MCF 10A (cell line): ENCODE measurements at regions not wholly inside any gene's neighbourhood (a gene's known extent, or its start where the extent isn't known, plus 50 kb on each side); places are given as distances from the start of the nearest gene placed in this dataset.

Experiments used
- BruUV-seq: library from RNA; stranded (reverse); fragments of 400-500 nt; replicated peaks from 2 replicates; lab custom pipeline; 2021; lab: Mats Ljungman, UMichigan
- CTCF ChIA-PET: fragments of 300-600 bp; sonication (Branson Sonifier 250); formaldehyde crosslinking; extraction: SDS; loops from one replicate; lab custom pipeline; 2021; ENCODE audit warnings: antibody characterized with exemption, inconsistent platforms; lab: Yijun Ruan, JAX
- POLR2A ChIA-PET: fragments of 300-600, 350-650 bp; sonication (Branson Sonifier 250); formaldehyde crosslinking; extraction: SDS; loops from one replicate; lab custom pipeline; 2020; ENCODE audit warnings: antibody characterized with exemption, inconsistent platforms; lab: Yijun Ruan, JAX
- DNase-seq: peaks from one replicate; pipeline ENCODE4 v3.0.0-alpha.2; 2018; ENCODE audit not compliant: unreplicated experiment
- H3K27ac Mint-ChIP-seq: one replicate; pipeline ENCODE4 v1.8.0; 2022; ENCODE audit warnings: mild to moderate bottlenecking, low read depth, mixed read lengths; ENCODE audit not compliant: unreplicated experiment
- H3K27me3 Mint-ChIP-seq: one replicate; pipeline ENCODE4 v1.8.0; 2022; ENCODE audit warnings: mixed read lengths; ENCODE audit not compliant: insufficient read depth, unreplicated experiment
- H3K36me3 Mint-ChIP-seq: one replicate; pipeline ENCODE4 v1.8.0; 2022; ENCODE audit warnings: mild to moderate bottlenecking, moderate library complexity, mixed read lengths; ENCODE audit not compliant: insufficient read depth, unreplicated experiment
- H3K4me1 Mint-ChIP-seq: one replicate; pipeline ENCODE4 v1.8.0; 2022; ENCODE audit warnings: mixed read lengths; ENCODE audit not compliant: insufficient read depth, unreplicated experiment
- H3K4me3 Mint-ChIP-seq: one replicate; pipeline ENCODE4 v1.8.0; 2022; ENCODE audit warnings: mild to moderate bottlenecking, moderate library complexity, mixed read lengths; ENCODE audit not compliant: unreplicated experiment
- H3K9me3 Mint-ChIP-seq: one replicate; pipeline ENCODE4 v1.8.0; 2022; ENCODE audit warnings: mixed read lengths; ENCODE audit not compliant: unreplicated experiment
- CTCF ChIP-seq: fragments of 200-600 bp; IDR thresholded peaks from one replicate; pipeline ENCODE4 v1.8.0; 2022; ENCODE audit warnings: antibody characterized with exemption, mild to moderate bottlenecking; ENCODE audit not compliant: unreplicated experiment
- intact Hi-C: fragments of 100-400 bp; cut with micrococcal nuclease; formaldehyde crosslinking; loops from 2 replicates; pipeline ENCODE4 v1.14.1; 2022

DNA sequence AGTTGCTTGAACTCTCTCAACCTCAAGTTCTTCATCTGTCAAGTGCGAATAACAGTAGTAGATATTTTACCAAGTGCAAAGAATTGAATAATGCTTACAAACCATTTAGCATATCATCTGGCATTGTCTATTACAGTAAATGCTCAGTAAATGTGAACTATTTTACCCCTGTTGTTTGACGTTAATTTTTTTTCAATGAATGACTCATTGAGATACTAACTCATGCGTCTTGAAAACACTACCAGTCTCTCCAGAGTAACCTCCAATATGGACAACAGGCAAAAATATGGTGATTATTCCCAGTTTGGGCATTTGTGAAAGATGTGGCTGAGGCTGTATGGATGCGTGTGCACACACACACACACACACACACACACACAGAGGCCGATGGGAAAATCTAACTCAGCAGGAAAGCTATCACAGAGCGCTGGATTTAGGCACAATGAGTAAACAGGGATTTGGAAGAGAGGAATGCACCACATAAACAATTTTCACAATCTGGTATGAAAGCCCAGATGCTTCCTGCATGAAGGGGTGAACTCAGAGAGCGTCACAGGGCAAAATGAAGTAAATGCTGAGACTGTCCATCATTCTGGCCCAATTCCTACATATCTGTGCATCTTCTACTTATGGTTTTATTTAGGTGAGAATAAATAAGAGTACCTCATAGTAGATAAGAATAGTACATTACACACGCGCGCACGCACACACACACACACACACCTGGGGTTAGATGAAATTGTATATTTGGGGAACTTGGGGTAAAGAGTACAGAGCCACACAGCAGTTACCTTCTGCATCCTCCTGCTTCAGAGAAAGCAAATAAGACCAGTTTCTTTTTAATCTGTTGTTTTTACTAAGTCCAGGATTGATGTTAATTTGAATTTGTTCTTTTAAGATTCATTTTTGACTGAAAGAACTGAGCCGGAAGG, 128.7 kb downstream of the PALM2AKAP2 start:
- intact Hi-C loops, result loop anchor here (10.0 kb wide), 1 partner anchor 716 kb away; no protein-coding TSS in a partner anchor

GRCh38 chr9:109910671-109911518, 130.9 kb downstream of the PALM2AKAP2 start:
- Mint-ChIP-seq H3K27me3 (no peaks in the 10 kb centered on the region), H3K36me3 (no peaks in the 10 kb centered on the region), H3K27ac (no peak overlapping the region), H3K4me1 (peaks cover 6% of the 10 kb centered on the region), H3K4me3 (no peak overlapping the region), H3K9me3 (no peaks in the 10 kb centered on the region)
- no peak for TF ChIP-seq CTCF
- peak; percentile 34 for DNase-seq
- ChIA-PET POLR2A (interaction anchor here (0.5 to 1.7 kb wide), 6 partner anchors 14 to 139 kb away, joined by 3 to 5 read pairs (median 4); no protein-coding TSS in a partner anchor), CTCF (interaction anchor here (0.6 to 1.4 kb wide), 5 partner anchors 99 to 371 kb away, joined by 3 to 8 read pairs (median 4); no protein-coding TSS in a partner anchor)
- BruUV-seq, result no TSS peak
- intact Hi-C loops, result no loop called here

More for the DNA sequence above, 128.7 kb downstream of the PALM2AKAP2 start:
- H3K27me3 Mint-ChIP-seq, result no peaks in the 10 kb centered on the region
- DNase-seq, result no peak
- CTCF ChIA-PET, result interaction anchor here (0.7 to 9.8 kb wide), 3 partner anchors 150 to 241 kb away, joined by 3 to 206 read pairs (median 146); no protein-coding TSS in a partner anchor
- H3K27ac Mint-ChIP-seq, result no peak overlapping the region
- TF ChIP-seq CTCF, result no peak
- H3K4me1 Mint-ChIP-seq, result peaks cover 6% of the 10 kb centered on the region
- H3K36me3 Mint-ChIP-seq, result no peaks in the 10 kb centered on the region
- POLR2A ChIA-PET, result interaction anchor here (1.2 kb wide), 1 partner anchor 143 kb away, joined by 3 read pairs; no protein-coding TSS in a partner anchor
- no peaks in the 10 kb centered on the region for H3K9me3 Mint-ChIP-seq
- no TSS peak for BruUV-seq
- H3K4me3 Mint-ChIP-seq, result no peak overlapping the region

DNA sequence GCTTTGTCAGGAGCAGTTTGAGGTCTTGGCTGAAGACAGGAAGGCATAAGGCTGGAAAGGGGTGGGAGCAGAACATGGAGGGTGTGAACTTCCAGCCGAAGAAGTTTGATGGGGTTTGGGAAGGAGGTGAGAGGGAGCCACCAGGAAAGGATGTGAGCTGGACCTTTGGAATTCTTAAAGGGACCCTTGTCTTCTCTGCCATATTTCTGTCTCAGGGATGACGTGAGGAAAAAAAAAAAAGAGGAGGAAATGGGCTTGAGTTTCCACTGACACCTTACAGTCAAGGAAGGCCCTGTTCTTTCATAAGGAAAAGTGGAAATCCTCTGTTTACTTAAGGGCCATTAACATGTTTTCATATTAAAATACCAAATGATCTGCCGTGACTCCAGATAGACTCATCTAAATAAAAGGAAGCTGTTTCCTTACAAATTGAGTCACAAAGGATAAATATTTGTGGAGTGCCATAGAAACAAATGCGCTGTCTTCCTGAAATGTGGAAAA, 132.1 kb downstream of the PALM2AKAP2 start:
- no peak for DNase-seq
- POLR2A ChIA-PET, result interaction anchor here (1.7 kb wide), 1 partner anchor 117 kb away, joined by 4 read pairs; no protein-coding TSS in a partner anchor
- intact Hi-C loops, result no loop called here
- Mint-ChIP-seq H3K4me1 (peaks cover 1% of the 10 kb centered on the region), H3K27ac (no peak overlapping the region), H3K9me3 (no peaks in the 10 kb centered on the region), H3K36me3 (no peaks in the 10 kb centered on the region), H3K4me3 (no peak overlapping the region), H3K27me3 (no peaks in the 10 kb centered on the region)
- CTCF ChIA-PET, result interaction anchor here (0.6 to 2.1 kb wide), 8 partner anchors 10 to 370 kb away, joined by 3 to 8 read pairs (median 3); no protein-coding TSS in a partner anchor
- no TSS peak for BruUV-seq
- TF ChIP-seq CTCF, result no peak
